Uterus (tissue), 3 donors: ENCODE measurements at regions not wholly inside any gene's neighbourhood (a gene's known extent, or its start where the extent isn't known, plus 50 kb on each side); places are given as distances from the start of the nearest gene placed in this dataset.

ENCODE experiments used
- DNase-seq, 2 donors: peaks; one replicate each; pipeline ENCODE4 v3.0.0-alpha.2; 2019 to 2020
- H3K27ac ChIP-seq, 2 donors: fragments of 200-600 bp; sonication (generic); 1 replicate in 1 of 2; 2 replicates in 1 of 2; pipeline ENCODE4 v1.5.1; 2016 to 2018
- H3K27me3 ChIP-seq, 2 donors: fragments of 200-600 bp; sonication (generic); one replicate each; pipeline ENCODE4 v1.5.1; 2018 to 2019; ENCODE audit warnings: control low read depth in 1 of 2
- H3K36me3 ChIP-seq, 2 donors: fragments of 200-600 bp; sonication (generic); one replicate each; pipeline ENCODE4 v1.5.1; 2019; ENCODE audit warnings: control low read depth in 1 of 2
- H3K4me1 ChIP-seq, 2 donors: fragments of 200-600 bp; sonication (generic); one replicate each; pipeline ENCODE4 v1.5.1; 2018 to 2019; ENCODE audit warnings: control low read depth in 1 of 2
- H3K4me3 ChIP-seq, 2 donors: fragments of 200-600 bp; sonication (generic); 1 replicate in 1 of 2; 2 replicates in 1 of 2; pipeline ENCODE4 v1.5.1; 2018 to 2019; ENCODE audit warnings: mild to moderate bottlenecking in 1 of 2
- H3K9me3 ChIP-seq, 2 donors: fragments of 200-600 bp; sonication (generic); one replicate each; pipeline ENCODE4 v1.5.1; 2019; ENCODE audit warnings: control low read depth in 1 of 2
- POLR2A ChIP-seq, 2 donors: fragments of 450-650 bp; IDR thresholded peaks; one replicate each; pipeline ENCODE4 v1.6.1; 2016; ENCODE audit warnings: antibody characterized with exemption in 2 of 2, mild to moderate bottlenecking in 1 of 2, moderate library complexity in 1 of 2
- intact Hi-C: fragments of 100-400 bp; cut with DNase I; formaldehyde crosslinking; loops from one replicate; pipeline ENCODE4 v1.15.1; 2023; ENCODE audit warnings: low total_unique reads
- TF ChIP-seq, protein P1 (sequence below), 4 experiments: fragments of 200-600 bp in 2 of 4; fragments of 450-650 bp in 2 of 4; sonication (generic) in 2 of 4; IDR thresholded peaks; one replicate each; pipeline ENCODE4 v1.5.1; 2016 to 2019; ENCODE audit warnings: antibody characterized with exemption in 4 of 4, mild to moderate bottlenecking in 2 of 4, moderate library complexity in 1 of 4
- donor health status: DM: yes; HTN: yes; CAD: no.

DNA sequence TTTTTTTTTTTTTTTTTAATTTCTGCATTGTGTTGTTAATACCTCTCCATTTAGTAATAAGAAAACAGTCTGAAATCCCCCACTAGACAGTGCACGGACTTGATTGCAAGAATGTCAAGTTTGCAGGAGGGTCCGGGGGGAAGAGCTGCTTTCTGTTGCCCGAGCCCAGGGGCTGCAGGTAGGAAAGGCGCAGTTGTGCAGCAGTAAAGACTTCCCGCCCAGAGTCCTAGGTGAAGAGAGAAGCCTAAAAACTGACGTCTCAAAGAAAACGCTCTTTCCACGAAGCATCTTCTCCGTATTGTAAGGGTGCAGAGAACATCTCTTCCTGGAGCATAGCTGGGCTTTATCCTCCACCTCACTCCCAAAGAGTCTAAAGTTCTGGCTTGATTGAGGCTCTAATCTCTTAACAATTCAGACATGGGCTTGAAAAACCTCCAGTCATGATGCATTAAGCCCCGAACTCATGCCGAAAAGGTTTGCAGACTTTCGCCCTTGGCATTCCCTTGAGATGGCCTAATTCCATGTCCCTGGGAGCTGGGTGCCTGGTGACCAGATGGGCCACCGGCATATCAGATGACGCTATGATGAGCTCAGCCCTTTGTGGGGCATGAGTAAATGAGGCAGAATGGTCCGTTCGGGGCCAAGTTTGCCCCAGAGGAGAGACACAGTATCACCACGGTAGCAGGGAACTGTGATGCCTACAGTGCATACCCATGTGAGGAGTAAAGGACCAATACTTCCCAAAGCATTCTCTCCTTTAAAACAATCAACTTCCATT lies 436.2 kb upstream of the ZFHX3 start:
- TF ChIP-seq POLR2A (IDR thresholded peaks at IDR 0.05): no peak
- TF ChIP-seq, protein P1, sequence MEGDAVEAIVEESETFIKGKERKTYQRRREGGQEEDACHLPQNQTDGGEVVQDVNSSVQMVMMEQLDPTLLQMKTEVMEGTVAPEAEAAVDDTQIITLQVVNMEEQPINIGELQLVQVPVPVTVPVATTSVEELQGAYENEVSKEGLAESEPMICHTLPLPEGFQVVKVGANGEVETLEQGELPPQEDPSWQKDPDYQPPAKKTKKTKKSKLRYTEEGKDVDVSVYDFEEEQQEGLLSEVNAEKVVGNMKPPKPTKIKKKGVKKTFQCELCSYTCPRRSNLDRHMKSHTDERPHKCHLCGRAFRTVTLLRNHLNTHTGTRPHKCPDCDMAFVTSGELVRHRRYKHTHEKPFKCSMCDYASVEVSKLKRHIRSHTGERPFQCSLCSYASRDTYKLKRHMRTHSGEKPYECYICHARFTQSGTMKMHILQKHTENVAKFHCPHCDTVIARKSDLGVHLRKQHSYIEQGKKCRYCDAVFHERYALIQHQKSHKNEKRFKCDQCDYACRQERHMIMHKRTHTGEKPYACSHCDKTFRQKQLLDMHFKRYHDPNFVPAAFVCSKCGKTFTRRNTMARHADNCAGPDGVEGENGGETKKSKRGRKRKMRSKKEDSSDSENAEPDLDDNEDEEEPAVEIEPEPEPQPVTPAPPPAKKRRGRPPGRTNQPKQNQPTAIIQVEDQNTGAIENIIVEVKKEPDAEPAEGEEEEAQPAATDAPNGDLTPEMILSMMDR (IDR thresholded peaks at IDR 0.05): no peak
- Histone ChIP-seq H3K9me3 (no peaks in the 10 kb centered on the region), H3K36me3 (peaks cover 0 to 2% of the 10 kb centered on the region in 2 donors), H3K4me1 (no peaks in the 10 kb centered on the region), H3K27ac (no peak overlapping the region), H3K4me3 (no peak overlapping the region), H3K27me3 (no peaks in the 10 kb centered on the region)
- DNase-seq: no peak
- intact Hi-C loops: no loop called here

DNA sequence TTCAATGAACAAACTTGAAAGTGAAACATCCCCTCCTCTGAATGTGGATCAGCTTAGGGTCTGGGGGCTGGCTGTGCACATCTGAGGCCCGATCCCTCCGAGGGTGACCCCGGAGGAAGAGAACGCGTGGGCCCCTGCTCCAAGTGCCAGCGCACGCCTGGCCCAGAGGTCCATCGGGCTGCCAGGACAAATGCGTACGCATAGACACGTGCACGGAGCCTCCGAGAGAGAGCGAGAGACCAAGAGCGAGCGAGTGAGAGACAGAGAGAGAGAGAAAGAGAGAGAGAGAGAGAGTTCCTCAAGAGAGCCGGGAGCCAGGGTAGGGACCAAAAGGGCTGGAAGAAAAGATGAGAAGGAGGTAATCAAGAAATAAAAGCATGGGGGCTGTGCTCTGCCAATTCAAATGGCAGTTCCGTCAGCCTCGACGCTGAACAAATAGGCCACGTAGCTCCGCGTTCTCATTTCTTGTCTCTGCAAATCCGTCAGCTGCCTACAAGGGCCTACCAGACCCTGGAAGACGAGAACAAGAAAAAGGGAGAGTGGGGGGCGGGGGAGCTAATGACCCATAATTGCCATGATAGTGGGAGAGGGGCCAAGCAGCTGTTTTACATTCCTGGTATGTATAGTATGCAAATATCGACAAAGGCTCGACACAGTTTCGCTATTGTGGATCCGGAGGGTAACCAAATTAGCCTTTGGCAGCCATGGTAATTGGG lies 435.3 kb upstream of the ZFHX3 start:
- Histone ChIP-seq H3K36me3 (no peaks in the 10 kb centered on the region), H3K4me3 (no peak overlapping the region), H3K27me3 (no peaks in the 10 kb centered on the region), H3K4me1 (no peaks in the 10 kb centered on the region), H3K27ac (no peak overlapping the region), H3K9me3 (no peaks in the 10 kb centered on the region)
- DNase-seq: no peak
- TF ChIP-seq, protein P1 (IDR thresholded peaks at IDR 0.05): no peak
- intact Hi-C loops: no loop called here

DNA sequence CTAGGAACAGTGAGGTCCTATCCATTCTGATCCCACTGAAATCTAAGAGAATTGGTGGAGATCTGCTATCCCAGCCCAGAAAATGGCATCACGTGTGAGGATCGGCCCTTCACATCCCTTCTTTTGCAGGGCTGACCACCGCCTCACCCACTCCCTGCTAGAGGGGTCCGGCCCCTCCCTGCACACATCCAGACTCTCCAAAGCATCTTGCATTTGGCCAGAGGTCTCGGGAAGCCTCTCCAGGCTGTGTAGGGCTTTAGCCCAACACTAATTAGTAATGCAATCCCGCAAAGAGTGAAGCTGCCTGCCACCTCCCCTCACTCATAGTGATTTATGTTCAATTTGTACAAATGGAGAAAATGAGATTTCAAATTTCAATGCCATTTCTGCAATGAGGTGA lies 434.4 kb upstream of the ZFHX3 start:
- H3K27me3 ChIP-seq: no peaks in the 10 kb centered on the region
- intact Hi-C loops: no loop called here
- no peak for DNase-seq
- H3K27ac ChIP-seq: no peak overlapping the region
- H3K36me3 ChIP-seq: no peaks in the 10 kb centered on the region
- H3K4me1 ChIP-seq: no peaks in the 10 kb centered on the region
- TF ChIP-seq, protein P1 (IDR thresholded peaks at IDR 0.05): no peak
- TF ChIP-seq POLR2A (IDR thresholded peaks at IDR 0.05): no peak
- no peak overlapping the region for H3K4me3 ChIP-seq
- no peaks in the 10 kb centered on the region for H3K9me3 ChIP-seq

DNA sequence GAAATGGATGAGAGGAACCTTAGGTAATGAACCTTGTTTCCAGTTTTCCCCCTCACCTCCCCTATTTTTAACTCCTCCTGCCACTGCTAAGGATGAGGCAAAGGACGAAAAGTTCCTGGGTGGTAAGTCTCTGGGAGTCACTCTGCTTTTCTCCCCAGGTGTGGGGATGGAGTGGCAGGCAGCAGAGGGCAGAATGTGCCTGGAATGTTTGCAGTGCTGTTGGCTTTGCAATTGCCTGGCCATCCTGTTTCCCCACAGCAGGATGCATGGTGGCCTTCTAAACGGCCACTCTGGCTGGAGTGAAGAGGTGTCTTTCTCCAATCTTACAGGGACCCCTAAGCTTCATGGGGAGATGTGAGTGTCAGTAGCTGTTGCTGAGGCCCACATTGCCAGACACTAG lies 432.5 kb upstream of the ZFHX3 start:
- no peaks in the 10 kb centered on the region for H3K36me3 ChIP-seq
- intact Hi-C loops: no loop called here
- H3K27me3 ChIP-seq: no peaks in the 10 kb centered on the region
- H3K9me3 ChIP-seq: no peaks in the 10 kb centered on the region
- no peak overlapping the region for H3K4me3 ChIP-seq
- no peak overlapping the region for H3K27ac ChIP-seq
- TF ChIP-seq, protein P1 (IDR thresholded peaks at IDR 0.05): no peak
- TF ChIP-seq POLR2A (IDR thresholded peaks at IDR 0.05): no peak
- no peak for DNase-seq
- H3K4me1 ChIP-seq: no peaks in the 10 kb centered on the region

DNA sequence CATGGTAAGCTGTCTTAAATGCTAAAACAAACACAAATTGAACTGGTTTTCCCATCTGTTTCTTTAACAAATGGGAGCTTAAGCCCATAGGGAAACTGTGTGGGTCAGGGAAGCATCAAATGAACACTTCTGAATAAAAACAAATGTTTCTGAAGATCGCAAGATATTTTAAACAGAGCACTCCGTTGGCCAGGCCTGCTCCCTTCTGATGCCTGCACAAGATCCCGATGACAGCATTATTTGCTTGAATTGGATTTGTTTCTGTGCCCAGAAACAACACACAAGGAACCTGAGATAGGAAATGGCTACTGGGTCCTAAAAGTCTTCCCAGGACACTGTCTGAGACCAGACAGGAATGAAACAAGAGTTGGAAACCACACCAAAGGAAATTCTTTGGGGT lies 425.8 kb upstream of the ZFHX3 start:
- Histone ChIP-seq H3K36me3 (no peaks in the 10 kb centered on the region), H3K4me3 (no peak overlapping the region), H3K27me3 (no peaks in the 10 kb centered on the region), H3K9me3 (no peaks in the 10 kb centered on the region), H3K27ac (no peak overlapping the region), H3K4me1 (no peaks in the 10 kb centered on the region)
- DNase-seq: no peak
- TF ChIP-seq, protein P1 (IDR thresholded peaks at IDR 0.05): no peak
- TF ChIP-seq POLR2A (IDR thresholded peaks at IDR 0.05): no peak
- intact Hi-C loops: no loop called here
